ENCODE measurements at regions not wholly inside any gene's neighbourhood (a gene's known extent, or its start where the extent isn't known, plus 50 kb on each side); places are given as distances from the start of the nearest gene placed in this dataset.

- Histone ChIP-seq H3K27me3 (ENCODE audit: insufficient read depth, poor library complexity, severe bottlenecking) (no peaks in the 10 kb centered on the region), H3K4me3 (ENCODE audit: severe bottlenecking) (no peak overlapping the region), H3K4me1 (ENCODE audit: insufficient read depth, poor library complexity, severe bottlenecking) (no peaks in the 10 kb centered on the region), H3K36me3 (ENCODE audit: low read depth) (no peaks in the 10 kb centered on the region), H3K27ac (ENCODE audit: poor library complexity, severe bottlenecking) (no peak overlapping the region), H3K9me3 (ENCODE audit: severe bottlenecking) (no peaks in the 10 kb centered on the region)
- DNase-seq (ENCODE audit: low spot score) (no peak), ATAC-seq (ENCODE audit: low read depth) (no peak)
- TF ChIP-seq CTCF (IDR thresholded peaks at IDR 0.05; ENCODE audit: poor library complexity, severe bottlenecking), result no peak
Measured at GRCh38 chr2:193556766-193557470, 1362.2 kb upstream of the TMEFF2 start.

GRCh38 chr2:193549661-193550060, 1354.9 kb upstream of the TMEFF2 start:
- H3K4me1 ChIP-seq (ENCODE audit: insufficient read depth, poor library complexity, severe bottlenecking), result no peaks in the 10 kb centered on the region
- H3K4me3 ChIP-seq (ENCODE audit: severe bottlenecking), result no peak overlapping the region
- no peak for TF ChIP-seq CTCF (IDR thresholded peaks at IDR 0.05; ENCODE audit: poor library complexity, severe bottlenecking)
- H3K9me3 ChIP-seq (ENCODE audit: severe bottlenecking), result no peaks in the 10 kb centered on the region
- no peaks in the 10 kb centered on the region for H3K36me3 ChIP-seq (ENCODE audit: low read depth)
- DNase-seq (ENCODE audit: low spot score) (no peak), ATAC-seq (ENCODE audit: low read depth) (no peak)
- no peaks in the 10 kb centered on the region for H3K27me3 ChIP-seq (ENCODE audit: insufficient read depth, poor library complexity, severe bottlenecking)
- no peak overlapping the region for H3K27ac ChIP-seq (ENCODE audit: poor library complexity, severe bottlenecking)

- no peak for TF ChIP-seq CTCF (IDR thresholded peaks at IDR 0.05; ENCODE audit: poor library complexity, severe bottlenecking)
- DNase-seq (ENCODE audit: low spot score), result no peak
Measured at GRCh38 chr2:193542762-193543161, 1348.0 kb upstream of the TMEFF2 start.

GRCh38 chr2:193539188-193539587, 1344.5 kb upstream of the TMEFF2 start:
- no peaks in the 10 kb centered on the region for H3K27me3 ChIP-seq (ENCODE audit: insufficient read depth, poor library complexity, severe bottlenecking)
- H3K4me1 ChIP-seq (ENCODE audit: insufficient read depth, poor library complexity, severe bottlenecking), result no peaks in the 10 kb centered on the region
- no peak overlapping the region for H3K4me3 ChIP-seq (ENCODE audit: severe bottlenecking)
- no peaks in the 10 kb centered on the region for H3K9me3 ChIP-seq (ENCODE audit: severe bottlenecking)
- no peaks in the 10 kb centered on the region for H3K36me3 ChIP-seq (ENCODE audit: low read depth)
- DNase-seq (ENCODE audit: low spot score) (no peak), ATAC-seq (ENCODE audit: low read depth) (no peak)
- TF ChIP-seq CTCF (IDR thresholded peaks at IDR 0.05; ENCODE audit: poor library complexity, severe bottlenecking), result no peak
- H3K27ac ChIP-seq (ENCODE audit: poor library complexity, severe bottlenecking), result no peak overlapping the region

More at GRCh38 chr2:193542762-193543161, 1348.0 kb upstream of the TMEFF2 start:
- H3K4me3 ChIP-seq (ENCODE audit: severe bottlenecking), result no peak overlapping the region
- no peaks in the 10 kb centered on the region for H3K4me1 ChIP-seq (ENCODE audit: insufficient read depth, poor library complexity, severe bottlenecking)
- H3K36me3 ChIP-seq (ENCODE audit: low read depth), result no peaks in the 10 kb centered on the region
- no peak overlapping the region for H3K27ac ChIP-seq (ENCODE audit: poor library complexity, severe bottlenecking)
- H3K27me3 ChIP-seq (ENCODE audit: insufficient read depth, poor library complexity, severe bottlenecking), result no peaks in the 10 kb centered on the region
- H3K9me3 ChIP-seq (ENCODE audit: severe bottlenecking), result no peaks in the 10 kb centered on the region
- ATAC-seq (ENCODE audit: low read depth), result no peak

- no peak for TF ChIP-seq CTCF (IDR thresholded peaks at IDR 0.05; ENCODE audit: poor library complexity, severe bottlenecking)
- DNase-seq (ENCODE audit: low spot score), result no peak
Measured at GRCh38 chr2:193538061-193538460, 1343.3 kb upstream of the TMEFF2 start.

More at GRCh38 chr2:193538061-193538460, 1343.3 kb upstream of the TMEFF2 start:
- Histone ChIP-seq H3K9me3 (ENCODE audit: severe bottlenecking) (no peaks in the 10 kb centered on the region), H3K36me3 (ENCODE audit: low read depth) (no peaks in the 10 kb centered on the region), H3K4me3 (ENCODE audit: severe bottlenecking) (no peak overlapping the region), H3K4me1 (ENCODE audit: insufficient read depth, poor library complexity, severe bottlenecking) (no peaks in the 10 kb centered on the region), H3K27ac (ENCODE audit: poor library complexity, severe bottlenecking) (no peak overlapping the region), H3K27me3 (ENCODE audit: insufficient read depth, poor library complexity, severe bottlenecking) (no peaks in the 10 kb centered on the region)
- 0 out of 3 replicates have a peak, but pooled peaks have one; percentile 25 for ATAC-seq (ENCODE audit: low read depth)
